ENCODE measurements at regions not wholly inside any gene's neighbourhood (a gene's known extent, or its start where the extent isn't known, plus 50 kb on each side); places are given as distances from the start of the nearest gene placed in this dataset.

DNA sequence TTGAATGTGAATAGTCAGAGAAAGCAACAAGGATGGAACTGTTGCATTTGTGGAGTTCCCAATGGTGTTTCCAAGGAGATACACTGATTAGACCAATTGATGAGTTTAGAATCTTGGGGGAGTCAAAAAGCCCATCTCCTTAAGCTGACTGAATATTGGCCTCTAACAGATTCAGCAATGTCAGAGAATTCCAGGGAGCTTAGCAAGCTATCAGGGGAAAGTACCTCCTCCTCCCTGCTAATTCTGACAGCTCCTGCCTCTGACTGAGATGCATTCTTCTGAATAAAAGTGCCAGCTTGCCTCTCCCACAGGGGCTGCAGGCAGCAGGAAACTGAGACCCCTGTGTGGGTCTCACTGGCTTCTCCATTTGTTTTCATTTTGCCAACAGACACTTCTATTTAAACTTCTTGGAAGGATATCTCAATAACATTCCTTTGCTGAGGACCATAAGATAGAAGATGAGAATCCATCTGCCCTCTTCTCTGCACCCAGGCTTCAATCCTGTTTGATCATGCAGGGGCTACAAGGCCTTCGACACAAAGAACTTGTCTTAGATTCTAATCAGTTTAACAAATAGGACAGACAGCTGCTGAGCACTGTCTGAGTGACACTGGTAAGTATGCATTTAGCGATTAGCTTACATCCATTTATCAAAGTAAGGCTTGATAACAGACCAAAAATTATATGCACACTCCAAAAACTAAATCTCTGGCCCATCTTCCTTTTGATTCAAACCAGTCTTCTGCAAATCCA, 1080.8 kb downstream of the TUSC7 start:
- no peak for TF ChIP-seq CTCF (conservative IDR thresholded peaks at IDR 0.05; ENCODE audit: low read depth in 2 of 2)
- no peak for TF ChIP-seq EZH2 (IDR thresholded peaks at IDR 0.05; ENCODE audit: low read depth, unreplicated experiment)
- no peak for TF ChIP-seq POLR2AphosphoS5 (IDR thresholded peaks at IDR 0.05; ENCODE audit: low read depth)
- no peak for TF ChIP-seq ETS1 (IDR thresholded peaks at IDR 0.05)
- TF ChIP-seq REST (IDR thresholded peaks at IDR 0.05; ENCODE audit: unreplicated experiment): no peak
- TF ChIP-seq EZH2phosphoT487 (IDR thresholded peaks at IDR 0.05; ENCODE audit: unreplicated experiment): no peak
- TF ChIP-seq, protein P1, sequence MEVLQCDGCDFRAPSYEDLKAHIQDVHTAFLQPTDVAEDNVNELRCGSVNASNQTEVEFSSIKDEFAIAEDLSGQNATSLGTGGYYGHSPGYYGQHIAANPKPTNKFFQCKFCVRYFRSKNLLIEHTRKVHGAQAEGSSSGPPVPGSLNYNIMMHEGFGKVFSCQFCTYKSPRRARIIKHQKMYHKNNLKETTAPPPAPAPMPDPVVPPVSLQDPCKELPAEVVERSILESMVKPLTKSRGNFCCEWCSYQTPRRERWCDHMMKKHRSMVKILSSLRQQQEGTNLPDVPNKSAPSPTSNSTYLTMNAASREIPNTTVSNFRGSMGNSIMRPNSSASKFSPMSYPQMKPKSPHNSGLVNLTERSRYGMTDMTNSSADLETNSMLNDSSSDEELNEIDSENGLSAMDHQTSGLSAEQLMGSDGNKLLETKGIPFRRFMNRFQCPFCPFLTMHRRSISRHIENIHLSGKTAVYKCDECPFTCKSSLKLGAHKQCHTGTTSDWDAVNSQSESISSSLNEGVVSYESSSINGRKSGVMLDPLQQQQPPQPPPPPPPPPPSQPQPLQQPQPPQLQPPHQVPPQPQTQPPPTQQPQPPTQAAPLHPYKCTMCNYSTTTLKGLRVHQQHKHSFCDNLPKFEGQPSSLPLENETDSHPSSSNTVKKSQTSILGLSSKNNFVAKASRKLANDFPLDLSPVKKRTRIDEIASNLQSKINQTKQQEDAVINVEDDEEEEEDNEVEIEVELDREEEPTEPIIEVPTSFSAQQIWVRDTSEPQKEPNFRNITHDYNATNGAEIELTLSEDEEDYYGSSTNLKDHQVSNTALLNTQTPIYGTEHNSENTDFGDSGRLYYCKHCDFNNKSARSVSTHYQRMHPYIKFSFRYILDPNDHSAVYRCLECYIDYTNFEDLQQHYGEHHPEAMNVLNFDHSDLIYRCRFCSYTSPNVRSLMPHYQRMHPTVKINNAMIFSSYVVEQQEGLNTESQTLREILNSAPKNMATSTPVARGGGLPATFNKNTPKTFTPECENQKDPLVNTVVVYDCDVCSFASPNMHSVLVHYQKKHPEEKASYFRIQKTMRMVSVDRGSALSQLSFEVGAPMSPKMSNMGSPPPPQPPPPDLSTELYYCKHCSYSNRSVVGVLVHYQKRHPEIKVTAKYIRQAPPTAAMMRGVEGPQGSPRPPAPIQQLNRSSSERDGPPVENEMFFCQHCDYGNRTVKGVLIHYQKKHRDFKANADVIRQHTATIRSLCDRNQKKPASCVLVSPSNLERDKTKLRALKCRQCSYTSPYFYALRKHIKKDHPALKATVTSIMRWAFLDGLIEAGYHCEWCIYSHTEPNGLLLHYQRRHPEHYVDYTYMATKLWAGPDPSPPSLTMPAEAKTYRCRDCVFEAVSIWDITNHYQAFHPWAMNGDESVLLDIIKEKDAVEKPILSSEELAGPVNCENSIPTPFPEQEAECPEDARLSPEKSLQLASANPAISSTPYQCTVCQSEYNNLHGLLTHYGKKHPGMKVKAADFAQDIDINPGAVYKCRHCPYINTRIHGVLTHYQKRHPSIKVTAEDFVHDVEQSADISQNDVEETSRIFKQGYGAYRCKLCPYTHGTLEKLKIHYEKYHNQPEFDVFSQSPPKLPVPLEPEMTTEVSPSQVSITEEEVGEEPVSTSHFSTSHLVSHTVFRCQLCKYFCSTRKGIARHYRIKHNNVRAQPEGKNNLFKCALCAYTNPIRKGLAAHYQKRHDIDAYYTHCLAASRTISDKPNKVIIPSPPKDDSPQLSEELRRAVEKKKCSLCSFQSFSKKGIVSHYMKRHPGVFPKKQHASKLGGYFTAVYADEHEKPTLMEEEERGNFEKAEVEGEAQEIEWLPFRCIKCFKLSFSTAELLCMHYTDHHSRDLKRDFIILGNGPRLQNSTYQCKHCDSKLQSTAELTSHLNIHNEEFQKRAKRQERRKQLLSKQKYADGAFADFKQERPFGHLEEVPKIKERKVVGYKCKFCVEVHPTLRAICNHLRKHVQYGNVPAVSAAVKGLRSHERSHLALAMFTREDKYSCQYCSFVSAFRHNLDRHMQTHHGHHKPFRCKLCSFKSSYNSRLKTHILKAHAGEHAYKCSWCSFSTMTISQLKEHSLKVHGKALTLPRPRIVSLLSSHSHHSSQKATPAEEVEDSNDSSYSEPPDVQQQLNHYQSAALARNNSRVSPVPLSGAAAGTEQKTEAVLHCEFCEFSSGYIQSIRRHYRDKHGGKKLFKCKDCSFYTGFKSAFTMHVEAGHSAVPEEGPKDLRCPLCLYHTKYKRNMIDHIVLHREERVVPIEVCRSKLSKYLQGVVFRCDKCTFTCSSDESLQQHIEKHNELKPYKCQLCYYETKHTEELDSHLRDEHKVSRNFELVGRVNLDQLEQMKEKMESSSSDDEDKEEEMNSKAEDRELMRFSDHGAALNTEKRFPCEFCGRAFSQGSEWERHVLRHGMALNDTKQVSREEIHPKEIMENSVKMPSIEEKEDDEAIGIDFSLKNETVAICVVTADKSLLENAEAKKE (CRISPR knock-in tag; IDR thresholded peaks at IDR 0.05): no peak
- TF ChIP-seq CREB1 (CRISPR knock-in tag; IDR thresholded peaks at IDR 0.05; ENCODE audit: low read depth): no peak
- no peak for TF ChIP-seq ZNF114 (CRISPR knock-in tag; IDR thresholded peaks at IDR 0.05)

Data from GM23338 (cell line).